Large intestine (tissue), 3 donors: ENCODE measurements at regions not wholly inside any gene's neighbourhood (a gene's known extent, or its start where the extent isn't known, plus 50 kb on each side); places are given as distances from the start of the nearest gene placed in this dataset.

ENCODE experiments used
- DNase-seq, 2 donors: peaks; one replicate each; pipeline versions ENCODE4 v3.0.0 to v3.0.0-alpha.2; 2013
- H3K27ac ChIP-seq: one replicate; pipeline ENCODE4 v1.5.1; 2013; ENCODE audit warnings: low read length
- H3K27me3 ChIP-seq: 2 replicates; pipeline ENCODE4 v1.6.1; 2013; ENCODE audit warnings: low read length; ENCODE audit not compliant: control insufficient read depth, insufficient read depth
- H3K36me3 ChIP-seq: 2 replicates; pipeline ENCODE4 v1.6.1; 2013; ENCODE audit warnings: low read length; ENCODE audit not compliant: control insufficient read depth, insufficient read depth
- H3K4me1 ChIP-seq: one replicate; pipeline ENCODE4 v1.6.1; 2013; ENCODE audit warnings: low read length; ENCODE audit not compliant: control insufficient read depth, insufficient read depth
- H3K4me3 ChIP-seq: one replicate; pipeline ENCODE4 v1.5.1; 2013; ENCODE audit warnings: low read length
- H3K9me3 ChIP-seq: one replicate; pipeline ENCODE4 v1.6.1; 2013; ENCODE audit warnings: mild to moderate bottlenecking, low read depth, low read length, moderate library complexity; ENCODE audit not compliant: control insufficient read depth
- WGBS: methylation state at CpG from one replicate; pipeline ENCODE4 v1.1.5; 2013; ENCODE audit warnings: low lambda C conversion rate; ENCODE audit not compliant: insufficient coverage; 5-methylcytosine and 5-hydroxymethylcytosine counted together

- no peaks in the 10 kb centered on the region for H3K27me3 ChIP-seq
- H3K4me3 ChIP-seq, result no peak overlapping the region
- no peaks in the 10 kb centered on the region for H3K9me3 ChIP-seq
- no peaks in the 10 kb centered on the region for H3K36me3 ChIP-seq
- no peaks in the 10 kb centered on the region for H3K4me1 ChIP-seq
- H3K27ac ChIP-seq, result no peak overlapping the region
- WGBS, result no CpG with 5 or more reads among the region's 8 CpGs
- no peak for DNase-seq
These were observed 356.2 kb downstream of the AJAP1 start for GRCh38 chr1:5010656-5011055.

- no CpG with 5 or more reads among the region's 4 CpGs for WGBS
- Histone ChIP-seq H3K9me3 (no peaks in the 10 kb centered on the region), H3K4me3 (no peak overlapping the region), H3K27me3 (no peaks in the 10 kb centered on the region), H3K4me1 (no peaks in the 10 kb centered on the region), H3K36me3 (no peaks in the 10 kb centered on the region), H3K27ac (no peak overlapping the region)
- no peak for DNase-seq
These were observed 355.8 kb downstream of the AJAP1 start for GRCh38 chr1:5010236-5010635.

GRCh38 chr1:5009376-5010065 lies 355.1 kb downstream of the AJAP1 start:
- no peak for DNase-seq
- Histone ChIP-seq H3K4me3 (no peak overlapping the region), H3K9me3 (no peaks in the 10 kb centered on the region), H3K27me3 (no peaks in the 10 kb centered on the region), H3K4me1 (no peaks in the 10 kb centered on the region), H3K36me3 (no peaks in the 10 kb centered on the region), H3K27ac (no peak overlapping the region)
- WGBS, result no CpG with 5 or more reads among the region's 7 CpGs

- Histone ChIP-seq H3K27me3 (no peaks in the 10 kb centered on the region), H3K4me1 (no peaks in the 10 kb centered on the region), H3K4me3 (no peak overlapping the region), H3K9me3 (no peaks in the 10 kb centered on the region), H3K27ac (no peak overlapping the region), H3K36me3 (no peaks in the 10 kb centered on the region)
- DNase-seq, result no peak
- no CpG with 5 or more reads among the region's 6 CpGs for WGBS
These were observed 350.8 kb downstream of the AJAP1 start for GRCh38 chr1:5005171-5005570.

GRCh38 chr1:5002676-5003075 lies 348.3 kb downstream of the AJAP1 start:
- Histone ChIP-seq H3K27me3 (no peaks in the 10 kb centered on the region), H3K9me3 (no peaks in the 10 kb centered on the region), H3K4me1 (no peaks in the 10 kb centered on the region), H3K27ac (no peak overlapping the region), H3K4me3 (no peak overlapping the region), H3K36me3 (no peaks in the 10 kb centered on the region)
- DNase-seq, result no peak
- WGBS, result no CpG with 5 or more reads among the region's 2 CpGs

GRCh38 chr1:5001466-5001865 lies 347.1 kb downstream of the AJAP1 start:
- Histone ChIP-seq H3K27ac (no peak overlapping the region), H3K4me1 (no peaks in the 10 kb centered on the region), H3K9me3 (no peaks in the 10 kb centered on the region), H3K4me3 (no peak overlapping the region), H3K27me3 (no peaks in the 10 kb centered on the region), H3K36me3 (no peaks in the 10 kb centered on the region)
- no peak for DNase-seq
- 80% methylated on average over 1 of the region's 5 CpGs for WGBS

GRCh38 chr1:4986306-4986705 lies 331.9 kb downstream of the AJAP1 start:
- H3K27me3 ChIP-seq, result no peaks in the 10 kb centered on the region
- WGBS, result no CpG with 5 or more reads among the region's 5 CpGs

GRCh38 chr1:4984841-4985240 lies 330.4 kb downstream of the AJAP1 start:
- no peaks in the 10 kb centered on the region for H3K4me1 ChIP-seq
- no peak overlapping the region for H3K27ac ChIP-seq
- H3K27me3 ChIP-seq, result no peaks in the 10 kb centered on the region
- no peak overlapping the region for H3K4me3 ChIP-seq
- no CpG with 5 or more reads among the region's 18 CpGs for WGBS
- DNase-seq, result no peak
- H3K9me3 ChIP-seq, result no peaks in the 10 kb centered on the region
- no peaks in the 10 kb centered on the region for H3K36me3 ChIP-seq

More at GRCh38 chr1:4986306-4986705, 331.9 kb downstream of the AJAP1 start:
- no peak overlapping the region for H3K4me3 ChIP-seq
- no peak for DNase-seq
- H3K9me3 ChIP-seq, result no peaks in the 10 kb centered on the region
- no peaks in the 10 kb centered on the region for H3K4me1 ChIP-seq
- H3K36me3 ChIP-seq, result no peaks in the 10 kb centered on the region
- no peak overlapping the region for H3K27ac ChIP-seq

- Histone ChIP-seq H3K4me3 (no peak overlapping the region), H3K27ac (no peak overlapping the region), H3K27me3 (no peaks in the 10 kb centered on the region), H3K4me1 (no peaks in the 10 kb centered on the region), H3K9me3 (no peaks in the 10 kb centered on the region), H3K36me3 (no peaks in the 10 kb centered on the region)
- WGBS, result 33% methylated on average over 1 of the region's 6 CpGs
- no peak for DNase-seq
These were observed 325.8 kb downstream of the AJAP1 start for GRCh38 chr1:4980211-4980610.

- no peak for DNase-seq
- Histone ChIP-seq H3K27me3 (no peaks in the 10 kb centered on the region), H3K4me1 (no peaks in the 10 kb centered on the region), H3K4me3 (no peak overlapping the region), H3K27ac (no peak overlapping the region), H3K9me3 (no peaks in the 10 kb centered on the region), H3K36me3 (no peaks in the 10 kb centered on the region)
- no CpG with 5 or more reads among the region's 19 CpGs for WGBS
These were observed 324.4 kb downstream of the AJAP1 start for GRCh38 chr1:4978660-4979390.

GRCh38 chr1:4977701-4978100 lies 323.3 kb downstream of the AJAP1 start:
- no peak overlapping the region for H3K27ac ChIP-seq
- no peak overlapping the region for H3K4me3 ChIP-seq
- no peaks in the 10 kb centered on the region for H3K9me3 ChIP-seq
- H3K4me1 ChIP-seq, result no peaks in the 10 kb centered on the region
- DNase-seq, result no peak
- WGBS, result no CpG with 5 or more reads among the region's 11 CpGs
- no peaks in the 10 kb centered on the region for H3K36me3 ChIP-seq
- H3K27me3 ChIP-seq, result no peaks in the 10 kb centered on the region
